ENCODE measurements at regions not wholly inside any gene's neighbourhood (a gene's known extent, or its start where the extent isn't known, plus 50 kb on each side); places are given as distances from the start of the nearest gene placed in this dataset.

GRCh38 chrX:1076871-1077651, 135.4 kb downstream of the CRLF2 start:
- TF ChIP-seq, protein P1, sequence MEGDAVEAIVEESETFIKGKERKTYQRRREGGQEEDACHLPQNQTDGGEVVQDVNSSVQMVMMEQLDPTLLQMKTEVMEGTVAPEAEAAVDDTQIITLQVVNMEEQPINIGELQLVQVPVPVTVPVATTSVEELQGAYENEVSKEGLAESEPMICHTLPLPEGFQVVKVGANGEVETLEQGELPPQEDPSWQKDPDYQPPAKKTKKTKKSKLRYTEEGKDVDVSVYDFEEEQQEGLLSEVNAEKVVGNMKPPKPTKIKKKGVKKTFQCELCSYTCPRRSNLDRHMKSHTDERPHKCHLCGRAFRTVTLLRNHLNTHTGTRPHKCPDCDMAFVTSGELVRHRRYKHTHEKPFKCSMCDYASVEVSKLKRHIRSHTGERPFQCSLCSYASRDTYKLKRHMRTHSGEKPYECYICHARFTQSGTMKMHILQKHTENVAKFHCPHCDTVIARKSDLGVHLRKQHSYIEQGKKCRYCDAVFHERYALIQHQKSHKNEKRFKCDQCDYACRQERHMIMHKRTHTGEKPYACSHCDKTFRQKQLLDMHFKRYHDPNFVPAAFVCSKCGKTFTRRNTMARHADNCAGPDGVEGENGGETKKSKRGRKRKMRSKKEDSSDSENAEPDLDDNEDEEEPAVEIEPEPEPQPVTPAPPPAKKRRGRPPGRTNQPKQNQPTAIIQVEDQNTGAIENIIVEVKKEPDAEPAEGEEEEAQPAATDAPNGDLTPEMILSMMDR (IDR thresholded peaks at IDR 0.05; ENCODE audit: partially characterized antibody, unreplicated experiment): no peak
- H3K4me1 Mint-ChIP-seq (ENCODE audit: low read depth, unreplicated experiment): no peaks in the 10 kb centered on the region
- H3K36me3 Mint-ChIP-seq (ENCODE audit: unreplicated experiment): peaks cover 7% of the 10 kb centered on the region
- H3K27ac Mint-ChIP-seq (ENCODE audit: unreplicated experiment): no peak overlapping the region
- H3K4me3 Mint-ChIP-seq (ENCODE audit: unreplicated experiment): no peak overlapping the region
- H3K27me3 Mint-ChIP-seq (ENCODE audit: unreplicated experiment): peaks cover 6% of the 10 kb centered on the region
- no peak for DNase-seq
- peaks cover 8% of the 10 kb centered on the region for H3K9me3 Mint-ChIP-seq (ENCODE audit: unreplicated experiment)

GRCh38 chrX:1075741-1076140, 136.7 kb downstream of the CRLF2 start:
- Mint-ChIP-seq H3K27me3 (ENCODE audit: unreplicated experiment) (peaks cover 8% of the 10 kb centered on the region), H3K4me1 (ENCODE audit: low read depth, unreplicated experiment) (no peaks in the 10 kb centered on the region), H3K27ac (ENCODE audit: unreplicated experiment) (no peak overlapping the region), H3K4me3 (ENCODE audit: unreplicated experiment) (no peak overlapping the region), H3K36me3 (ENCODE audit: unreplicated experiment) (peaks cover 7% of the 10 kb centered on the region), H3K9me3 (ENCODE audit: unreplicated experiment) (peaks cover 8% of the 10 kb centered on the region)
- TF ChIP-seq, protein P1 (IDR thresholded peaks at IDR 0.05; ENCODE audit: partially characterized antibody, unreplicated experiment): no peak
- no peak for DNase-seq

- peaks cover 7% of the 10 kb centered on the region for H3K36me3 Mint-ChIP-seq (ENCODE audit: unreplicated experiment)
- no peak for DNase-seq
- peaks cover 8% of the 10 kb centered on the region for H3K27me3 Mint-ChIP-seq (ENCODE audit: unreplicated experiment)
- H3K4me1 Mint-ChIP-seq (ENCODE audit: low read depth, unreplicated experiment): no peaks in the 10 kb centered on the region
- TF ChIP-seq, protein P1 (IDR thresholded peaks at IDR 0.05; ENCODE audit: partially characterized antibody, unreplicated experiment): no peak
- H3K27ac Mint-ChIP-seq (ENCODE audit: unreplicated experiment): no peak overlapping the region
- peaks cover 8% of the 10 kb centered on the region for H3K9me3 Mint-ChIP-seq (ENCODE audit: unreplicated experiment)
- H3K4me3 Mint-ChIP-seq (ENCODE audit: unreplicated experiment): no peak overlapping the region
These were observed 137.3 kb downstream of the CRLF2 start for GRCh38 chrX:1075156-1075555.

GRCh38 chrX:1074755-1075154, 137.7 kb downstream of the CRLF2 start:
- Mint-ChIP-seq H3K4me3 (ENCODE audit: unreplicated experiment) (no peak overlapping the region), H3K27me3 (ENCODE audit: unreplicated experiment) (peaks cover 8% of the 10 kb centered on the region), H3K9me3 (ENCODE audit: unreplicated experiment) (peaks cover 8% of the 10 kb centered on the region), H3K27ac (ENCODE audit: unreplicated experiment) (no peak overlapping the region), H3K36me3 (ENCODE audit: unreplicated experiment) (peaks cover 7% of the 10 kb centered on the region), H3K4me1 (ENCODE audit: low read depth, unreplicated experiment) (no peaks in the 10 kb centered on the region)
- TF ChIP-seq, protein P1 (IDR thresholded peaks at IDR 0.05; ENCODE audit: partially characterized antibody, unreplicated experiment): no peak
- no peak for DNase-seq

DNA sequence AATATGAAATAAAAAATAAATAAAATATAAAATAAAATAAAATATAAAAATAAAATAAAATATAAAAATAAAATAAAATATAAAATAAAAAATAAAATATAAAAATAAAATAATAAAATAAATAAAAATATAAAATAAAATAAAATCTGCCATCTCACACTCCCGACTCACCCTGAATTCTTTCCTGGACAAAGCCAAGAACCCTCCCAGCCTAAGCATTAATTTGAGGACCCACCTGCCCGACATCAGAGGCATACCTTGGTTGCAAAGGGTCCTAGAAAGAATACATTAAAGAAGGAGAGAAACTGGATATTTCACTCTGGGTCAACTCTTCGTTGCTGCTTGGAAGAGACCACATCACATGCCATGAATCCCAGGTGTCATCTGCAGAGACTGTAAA, 138.3 kb downstream of the CRLF2 start:
- no peak overlapping the region for H3K27ac Mint-ChIP-seq (ENCODE audit: unreplicated experiment)
- H3K4me3 Mint-ChIP-seq (ENCODE audit: unreplicated experiment): no peak overlapping the region
- H3K36me3 Mint-ChIP-seq (ENCODE audit: unreplicated experiment): peaks cover 7% of the 10 kb centered on the region
- TF ChIP-seq, protein P1 (IDR thresholded peaks at IDR 0.05; ENCODE audit: partially characterized antibody, unreplicated experiment): no peak
- H3K9me3 Mint-ChIP-seq (ENCODE audit: unreplicated experiment): peaks cover 8% of the 10 kb centered on the region
- no peak for DNase-seq
- H3K27me3 Mint-ChIP-seq (ENCODE audit: unreplicated experiment): peaks cover 8% of the 10 kb centered on the region
- H3K4me1 Mint-ChIP-seq (ENCODE audit: low read depth, unreplicated experiment): peaks cover under 1% of the 10 kb centered on the region

Measured in glutamatergic neuron (in vitro differentiated cells).